ENCODE measurements at regions not wholly inside any gene's neighbourhood (a gene's known extent, or its start where the extent isn't known, plus 50 kb on each side); places are given as distances from the start of the nearest gene placed in this dataset.

GRCh38 chr5:143682246-143682905 is 129.6 kb upstream of the HMHB1 start:
- H3K9me3 ChIP-seq, result no peaks in the 10 kb centered on the region
- DNase-seq, result no peak
- no peak overlapping the region for H3K4me3 ChIP-seq
- intact Hi-C loops (cut with DNase I), result no loop called here
- H3K36me3 ChIP-seq, result no peaks in the 10 kb centered on the region
- no peak overlapping the region for H3K27ac ChIP-seq
- 79 to 85% methylated on average over 2 of the region's 2 CpGs for whole genome bisulfite sequencing, 2 donors
- no peaks in the 10 kb centered on the region for H3K27me3 ChIP-seq
- peaks cover 0 to 6% (median 0%) of the 10 kb centered on the region in 4 donors for H3K4me1 ChIP-seq
- TF ChIP-seq POLR2A (IDR thresholded peaks at IDR 0.05) (no peak), EP300 (IDR thresholded peaks at IDR 0.05) (no peak), CTCF (IDR thresholded peaks at IDR 0.05) (no peak), POLR2AphosphoS5 (IDR thresholded peaks at IDR 0.05) (no peak)

GRCh38 chr5:143680672-143681259 is 131.2 kb upstream of the HMHB1 start:
- Histone ChIP-seq H3K9me3 (no peaks in the 10 kb centered on the region), H3K4me1 (peaks cover 0 to 6% (median 0%) of the 10 kb centered on the region in 4 donors), H3K27me3 (no peaks in the 10 kb centered on the region), H3K27ac (no peak overlapping the region), H3K36me3 (no peaks in the 10 kb centered on the region), H3K4me3 (no peak overlapping the region)
- WGBS, 2 donors, result 73 to 79% methylated on average over 4 of the region's 4 CpGs
- no peak for DNase-seq
- no peak for TF ChIP-seq CTCF (IDR thresholded peaks at IDR 0.05)
- no peak for TF ChIP-seq POLR2AphosphoS5 (IDR thresholded peaks at IDR 0.05)
- no peak for TF ChIP-seq EP300 (IDR thresholded peaks at IDR 0.05)
- no peak for TF ChIP-seq POLR2A (IDR thresholded peaks at IDR 0.05)
- intact Hi-C loops (cut with DNase I), result no loop called here

GRCh38 chr5:143679777-143680176 is 132.2 kb upstream of the HMHB1 start:
- WGBS, 2 donors, result 64 to 79% methylated on average over 1 of the region's 1 CpG
- no peaks in the 10 kb centered on the region for H3K9me3 ChIP-seq
- no peaks in the 10 kb centered on the region for H3K36me3 ChIP-seq
- peaks cover 0 to 6% (median 0%) of the 10 kb centered on the region in 4 donors for H3K4me1 ChIP-seq
- TF ChIP-seq POLR2AphosphoS5 (IDR thresholded peaks at IDR 0.05), result no peak
- TF ChIP-seq EP300 (IDR thresholded peaks at IDR 0.05), result no peak
- TF ChIP-seq POLR2A (IDR thresholded peaks at IDR 0.05), result no peak
- no peak for TF ChIP-seq CTCF (IDR thresholded peaks at IDR 0.05)
- intact Hi-C loops (cut with DNase I), result no loop called here
- H3K27me3 ChIP-seq, result no peaks in the 10 kb centered on the region
- H3K27ac ChIP-seq, result no peak overlapping the region
- DNase-seq, result no peak
- H3K4me3 ChIP-seq, result no peak overlapping the region

- Histone ChIP-seq H3K4me1 (peaks cover 0 to 6% (median 0%) of the 10 kb centered on the region in 4 donors), H3K9me3 (no peaks in the 10 kb centered on the region), H3K27me3 (no peaks in the 10 kb centered on the region), H3K4me3 (no peak overlapping the region), H3K27ac (no peak overlapping the region), H3K36me3 (no peaks in the 10 kb centered on the region)
- TF ChIP-seq CTCF (IDR thresholded peaks at IDR 0.05) (no peak), EP300 (IDR thresholded peaks at IDR 0.05) (no peak), POLR2A (IDR thresholded peaks at IDR 0.05) (no peak), POLR2AphosphoS5 (IDR thresholded peaks at IDR 0.05) (no peak)
- WGBS, 2 donors, result 90 to 94% methylated on average over 1 of the region's 1 CpG
- no peak for DNase-seq
- intact Hi-C loops (cut with DNase I), result no loop called here
These were observed 133.6 kb upstream of the HMHB1 start for GRCh38 chr5:143678148-143678905.

Measured in sigmoid colon (tissue), 6 donors.